ENCODE measurements at regions not wholly inside any gene's neighbourhood (a gene's known extent, or its start where the extent isn't known, plus 50 kb on each side); places are given as distances from the start of the nearest gene placed in this dataset.

DNA sequence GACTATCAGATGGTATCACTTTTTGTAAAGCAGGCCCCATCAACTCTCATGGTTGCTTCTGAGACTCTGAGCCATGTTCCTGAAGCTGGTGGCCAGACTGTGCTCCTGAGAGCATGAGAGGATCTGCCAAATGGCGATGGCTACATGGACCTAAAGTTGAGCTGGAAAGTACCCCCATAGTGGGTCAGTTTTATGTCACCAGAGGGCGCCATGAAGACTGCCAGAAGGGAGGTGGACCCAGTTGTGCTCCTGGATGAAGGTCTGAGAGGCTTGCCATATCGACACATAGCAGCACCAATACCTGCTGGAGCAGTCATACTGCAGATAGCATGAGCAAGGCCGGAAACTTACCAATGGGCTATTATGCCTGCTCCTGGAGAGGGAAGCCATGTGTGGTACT is 105.7 kb downstream of the SLITRK2 start:
- no peaks in the 10 kb centered on the region for H3K4me1 ChIP-seq
- ATAC-seq (no peak), FAIRE-seq (no peak), DNase-seq (ENCODE audit: low read depth in 1 of 2, low spot score in 1 of 2) (no peak)
- no peak overlapping the region for H3K27ac ChIP-seq
- TF ChIP-seq, protein P1, sequence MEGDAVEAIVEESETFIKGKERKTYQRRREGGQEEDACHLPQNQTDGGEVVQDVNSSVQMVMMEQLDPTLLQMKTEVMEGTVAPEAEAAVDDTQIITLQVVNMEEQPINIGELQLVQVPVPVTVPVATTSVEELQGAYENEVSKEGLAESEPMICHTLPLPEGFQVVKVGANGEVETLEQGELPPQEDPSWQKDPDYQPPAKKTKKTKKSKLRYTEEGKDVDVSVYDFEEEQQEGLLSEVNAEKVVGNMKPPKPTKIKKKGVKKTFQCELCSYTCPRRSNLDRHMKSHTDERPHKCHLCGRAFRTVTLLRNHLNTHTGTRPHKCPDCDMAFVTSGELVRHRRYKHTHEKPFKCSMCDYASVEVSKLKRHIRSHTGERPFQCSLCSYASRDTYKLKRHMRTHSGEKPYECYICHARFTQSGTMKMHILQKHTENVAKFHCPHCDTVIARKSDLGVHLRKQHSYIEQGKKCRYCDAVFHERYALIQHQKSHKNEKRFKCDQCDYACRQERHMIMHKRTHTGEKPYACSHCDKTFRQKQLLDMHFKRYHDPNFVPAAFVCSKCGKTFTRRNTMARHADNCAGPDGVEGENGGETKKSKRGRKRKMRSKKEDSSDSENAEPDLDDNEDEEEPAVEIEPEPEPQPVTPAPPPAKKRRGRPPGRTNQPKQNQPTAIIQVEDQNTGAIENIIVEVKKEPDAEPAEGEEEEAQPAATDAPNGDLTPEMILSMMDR (IDR thresholded peaks at IDR 0.05), result no peak
- TF ChIP-seq KDM5A (IDR thresholded peaks at IDR 0.05) (no peak), TFCP2L1 (CRISPR knock-in tag; IDR thresholded peaks at IDR 0.05) (no peak), NR3C1 (IDR thresholded peaks at IDR 0.05) (no peak)
- no peak overlapping the region for H3K4me3 ChIP-seq
- POLR2A ChIA-PET, result no interaction called here
- 6% methylated on average over 2 of the region's 4 CpGs for WGBS (ENCODE audit: missing lambda C conversion rate)
- H3K9me3 ChIP-seq, result no peaks in the 10 kb centered on the region
- H3K4me2 ChIP-seq, result no peak overlapping the region
- CTCF ChIA-PET, result no interaction called here

- DNase-seq (ENCODE audit: low read depth in 1 of 2, low spot score in 1 of 2) (no peak), FAIRE-seq (no peak), ATAC-seq (no peak)
- POLR2A ChIA-PET, result no interaction called here
- Histone ChIP-seq H3K4me1 (no peaks in the 10 kb centered on the region), H3K27ac (no peak overlapping the region), H3K9me3 (no peaks in the 10 kb centered on the region), H3K4me2 (no peak overlapping the region), H3K4me3 (no peak overlapping the region)
- 9% methylated on average over 1 of the region's 1 CpG for WGBS (ENCODE audit: missing lambda C conversion rate)
- CTCF ChIA-PET, result no interaction called here
- no peak for TF ChIP-seq ZSCAN20 (CRISPR knock-in tag; IDR thresholded peaks at IDR 0.05)
These were observed 119.1 kb downstream of the SLITRK2 start for GRCh38 chrX:145936769-145937168.

GRCh38 chrX:145949056-145949455 is 131.4 kb downstream of the SLITRK2 start:
- ChIA-PET CTCF (no interaction called here), POLR2A (no interaction called here)
- Histone ChIP-seq H3K4me2 (no peak overlapping the region), H3K4me3 (no peak overlapping the region), H3K9me3 (no peaks in the 10 kb centered on the region), H3K4me1 (no peaks in the 10 kb centered on the region), H3K27ac (no peak overlapping the region)
- DNase-seq (ENCODE audit: low read depth in 1 of 2, low spot score in 1 of 2) (no peak), FAIRE-seq (peak; percentile 79), ATAC-seq (no peak)
- WGBS (ENCODE audit: missing lambda C conversion rate), result 0% methylated on average over 3 of the region's 3 CpGs
- TF ChIP-seq EP300 (IDR thresholded peaks at IDR 0.05), result no peak
- no peak for TF ChIP-seq NPAS2 (CRISPR knock-in tag; IDR thresholded peaks at IDR 0.05; ENCODE audit: borderline replicate concordance)
- no peak for TF ChIP-seq MAX (IDR thresholded peaks at IDR 0.05)
- no peak for TF ChIP-seq KDM1A (IDR thresholded peaks at IDR 0.05; ENCODE audit: low read depth)

DNA sequence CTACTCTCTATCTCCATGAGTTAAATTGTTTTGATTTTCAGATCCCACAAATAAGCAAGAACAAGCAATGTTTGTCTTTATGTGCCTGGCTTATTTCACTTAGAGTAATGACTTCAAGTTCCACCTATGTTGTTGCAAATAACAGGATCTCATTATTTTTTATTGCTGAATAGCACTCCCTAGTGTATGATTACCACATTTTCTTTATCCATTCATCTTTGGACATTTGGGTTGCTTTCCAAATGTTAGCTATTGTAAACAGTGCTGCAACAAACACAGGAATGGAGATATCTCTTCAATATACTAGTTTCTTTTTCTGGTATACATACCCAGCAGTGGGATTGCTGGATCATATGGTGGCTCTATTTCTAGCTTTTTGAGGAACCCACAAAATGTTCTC is 136.0 kb downstream of the SLITRK2 start:
- POLR2A ChIA-PET, result no interaction called here

GRCh38 chrX:145990051-145990450 is 172.4 kb downstream of the SLITRK2 start:
- Histone ChIP-seq H3K4me1 (no peaks in the 10 kb centered on the region), H3K27ac (no peak overlapping the region), H3K9me3 (no peaks in the 10 kb centered on the region), H3K4me3 (no peak overlapping the region), H3K4me2 (no peak overlapping the region)
- FAIRE-seq (peak; percentile 73), ATAC-seq (no peak), DNase-seq (ENCODE audit: low read depth in 1 of 2, low spot score in 1 of 2) (no peak)
- CTCF ChIA-PET, result no interaction called here
- WGBS (ENCODE audit: missing lambda C conversion rate), result 34% methylated on average over 3 of the region's 3 CpGs
- POLR2A ChIA-PET, result no interaction called here
- TF ChIP-seq FOXS1 (CRISPR knock-in tag; IDR thresholded peaks at IDR 0.05) (no peak), EHF (CRISPR knock-in tag; IDR thresholded peaks at IDR 0.05) (no peak), KDM1A (IDR thresholded peaks at IDR 0.05; ENCODE audit: low read depth) (no peak), CHD4 (IDR thresholded peaks at IDR 0.05; ENCODE audit: borderline replicate concordance) (no peak), ZSCAN20 (CRISPR knock-in tag; IDR thresholded peaks at IDR 0.05) (no peak), ZC3H11A (IDR thresholded peaks at IDR 0.05) (no peak), FOSB (CRISPR knock-in tag; IDR thresholded peaks at IDR 0.05) (no peak), HOXA7 (CRISPR knock-in tag; IDR thresholded peaks at IDR 0.05) (no peak)
- TF ChIP-seq, protein P1 (IDR thresholded peaks at IDR 0.05), result no peak

More for the DNA sequence above, 136.0 kb downstream of the SLITRK2 start:
- CTCF ChIA-PET, result no interaction called here
- Histone ChIP-seq H3K9me3 (no peaks in the 10 kb centered on the region), H3K4me3 (no peak overlapping the region), H3K4me2 (no peak overlapping the region), H3K4me1 (no peaks in the 10 kb centered on the region), H3K27ac (no peak overlapping the region)
- FAIRE-seq (no peak), DNase-seq (ENCODE audit: low read depth in 1 of 2, low spot score in 1 of 2) (no peak), ATAC-seq (no peak)
- TF ChIP-seq GATA3 (IDR thresholded peaks at IDR 0.05; ENCODE audit: borderline replicate concordance) (no peak), CBX2 (IDR thresholded peaks at IDR 0.05; ENCODE audit: borderline replicate concordance, low read depth) (no peak), ZFP36 (IDR thresholded peaks at IDR 0.05; ENCODE audit: borderline replicate concordance, partially characterized antibody) (no peak), SMC3 (IDR thresholded peaks at IDR 0.05) (no peak), FOSB (CRISPR knock-in tag; IDR thresholded peaks at IDR 0.05) (no peak), E2F6 (IDR thresholded peaks at IDR 0.05; ENCODE audit: borderline replicate concordance, low read depth) (no peak), ZNF302 (CRISPR knock-in tag; IDR thresholded peaks at IDR 0.05) (no peak), EHMT2 (IDR thresholded peaks at IDR 0.05; ENCODE audit: low read depth) (no peak), CHD4 (IDR thresholded peaks at IDR 0.05; ENCODE audit: borderline replicate concordance) (no peak)

All from A549 (cell line).